ENCODE measurements at regions not wholly inside any gene's neighbourhood (a gene's known extent, or its start where the extent isn't known, plus 50 kb on each side); places are given as distances from the start of the nearest gene placed in this dataset.

GRCh38 chr2:120796094-120796493 lies 60.4 kb downstream of the GLI2 start:
- TF ChIP-seq POLR2A (IDR thresholded peaks at IDR 0.05) (no peak), CTCF (IDR thresholded peaks at IDR 0.05) (no peak), EP300 (IDR thresholded peaks at IDR 0.05) (no peak)

Data from ovary (tissue), 3 donors.